SK-N-DZ (cell line): ENCODE measurements at regions not wholly inside any gene's neighbourhood (a gene's known extent, or its start where the extent isn't known, plus 50 kb on each side); places are given as distances from the start of the nearest gene placed in this dataset.
"Not testable (repeated sequence)": the region's sequence is repeated elsewhere in the genome, so short reads cannot be mapped to it uniquely, and the experiment has no call there.

ENCODE experiments used
- DNase-seq: peaks from one replicate; pipeline ENCODE4 v3.0.0-alpha.2; 2015; ENCODE audit warnings: low spot score

- not testable (repeated sequence) for DNase-seq
These were observed 61.7 kb downstream of the DMRTA1 start for GRCh38 chr9:22508354-22508753.

GRCh38 chr9:22508790-22509189 is 62.2 kb downstream of the DMRTA1 start:
- DNase-seq, result no peak

- DNase-seq, result no peak
These were observed 65.9 kb downstream of the DMRTA1 start for GRCh38 chr9:22512495-22512894.

GRCh38 chr9:22514871-22515270 is 68.2 kb downstream of the DMRTA1 start:
- no peak for DNase-seq

- DNase-seq, result no peak
These were observed 75.6 kb downstream of the DMRTA1 start for GRCh38 chr9:22522206-22522740.

- no peak for DNase-seq
These were observed 81.9 kb downstream of the DMRTA1 start for GRCh38 chr9:22528485-22528884.

- DNase-seq, result no peak
These were observed 83.0 kb downstream of the DMRTA1 start for GRCh38 chr9:22529426-22530199.

- no peak for DNase-seq
These were observed 89.2 kb downstream of the DMRTA1 start for GRCh38 chr9:22535780-22536179.

GRCh38 chr9:22537721-22538120 is 91.1 kb downstream of the DMRTA1 start:
- DNase-seq, result no peak

GRCh38 chr9:22548625-22549024 is 102.0 kb downstream of the DMRTA1 start:
- no peak for DNase-seq

- no peak for DNase-seq
These were observed 128.1 kb downstream of the DMRTA1 start for GRCh38 chr9:22574740-22575139.

GRCh38 chr9:22580788-22581187 is 134.2 kb downstream of the DMRTA1 start:
- DNase-seq, result no peak

- DNase-seq, result no peak
These were observed 135.6 kb downstream of the DMRTA1 start for GRCh38 chr9:22582221-22582620.

GRCh38 chr9:22588918-22589317 is 142.3 kb downstream of the DMRTA1 start:
- no peak for DNase-seq

GRCh38 chr9:22590336-22591033 is 143.9 kb downstream of the DMRTA1 start:
- DNase-seq, result no peak

GRCh38 chr9:22595805-22596204 is 149.2 kb downstream of the DMRTA1 start:
- DNase-seq, result no peak

GRCh38 chr9:22617156-22617555 is 170.5 kb downstream of the DMRTA1 start:
- DNase-seq, result no peak

- no peak for DNase-seq
These were observed 176.2 kb downstream of the DMRTA1 start for GRCh38 chr9:22622815-22623214.

- no peak for DNase-seq
These were observed 176.6 kb downstream of the DMRTA1 start for GRCh38 chr9:22623236-22623635.

GRCh38 chr9:22625540-22625939 is 178.9 kb downstream of the DMRTA1 start:
- no peak for DNase-seq

GRCh38 chr9:22643541-22643940 is 196.9 kb downstream of the DMRTA1 start:
- DNase-seq, result no peak

- DNase-seq, result no peak
These were observed 199.3 kb downstream of the DMRTA1 start for GRCh38 chr9:22645893-22646292.

GRCh38 chr9:22649384-22649783 is 202.8 kb downstream of the DMRTA1 start:
- no peak for DNase-seq
